ENCODE measurements at regions not wholly inside any gene's neighbourhood (a gene's known extent, or its start where the extent isn't known, plus 50 kb on each side); places are given as distances from the start of the nearest gene placed in this dataset.

- TF ChIP-seq, protein P1, sequence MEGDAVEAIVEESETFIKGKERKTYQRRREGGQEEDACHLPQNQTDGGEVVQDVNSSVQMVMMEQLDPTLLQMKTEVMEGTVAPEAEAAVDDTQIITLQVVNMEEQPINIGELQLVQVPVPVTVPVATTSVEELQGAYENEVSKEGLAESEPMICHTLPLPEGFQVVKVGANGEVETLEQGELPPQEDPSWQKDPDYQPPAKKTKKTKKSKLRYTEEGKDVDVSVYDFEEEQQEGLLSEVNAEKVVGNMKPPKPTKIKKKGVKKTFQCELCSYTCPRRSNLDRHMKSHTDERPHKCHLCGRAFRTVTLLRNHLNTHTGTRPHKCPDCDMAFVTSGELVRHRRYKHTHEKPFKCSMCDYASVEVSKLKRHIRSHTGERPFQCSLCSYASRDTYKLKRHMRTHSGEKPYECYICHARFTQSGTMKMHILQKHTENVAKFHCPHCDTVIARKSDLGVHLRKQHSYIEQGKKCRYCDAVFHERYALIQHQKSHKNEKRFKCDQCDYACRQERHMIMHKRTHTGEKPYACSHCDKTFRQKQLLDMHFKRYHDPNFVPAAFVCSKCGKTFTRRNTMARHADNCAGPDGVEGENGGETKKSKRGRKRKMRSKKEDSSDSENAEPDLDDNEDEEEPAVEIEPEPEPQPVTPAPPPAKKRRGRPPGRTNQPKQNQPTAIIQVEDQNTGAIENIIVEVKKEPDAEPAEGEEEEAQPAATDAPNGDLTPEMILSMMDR (IDR thresholded peaks at IDR 0.05; ENCODE audit: extremely low read depth, missing control alignments): no peak
- DNase-seq (ENCODE audit: low spot score): peak; percentile 9
These were observed 533.3 kb downstream of the HACE1 start for GRCh38 chr6:104326173-104327001.

DNA sequence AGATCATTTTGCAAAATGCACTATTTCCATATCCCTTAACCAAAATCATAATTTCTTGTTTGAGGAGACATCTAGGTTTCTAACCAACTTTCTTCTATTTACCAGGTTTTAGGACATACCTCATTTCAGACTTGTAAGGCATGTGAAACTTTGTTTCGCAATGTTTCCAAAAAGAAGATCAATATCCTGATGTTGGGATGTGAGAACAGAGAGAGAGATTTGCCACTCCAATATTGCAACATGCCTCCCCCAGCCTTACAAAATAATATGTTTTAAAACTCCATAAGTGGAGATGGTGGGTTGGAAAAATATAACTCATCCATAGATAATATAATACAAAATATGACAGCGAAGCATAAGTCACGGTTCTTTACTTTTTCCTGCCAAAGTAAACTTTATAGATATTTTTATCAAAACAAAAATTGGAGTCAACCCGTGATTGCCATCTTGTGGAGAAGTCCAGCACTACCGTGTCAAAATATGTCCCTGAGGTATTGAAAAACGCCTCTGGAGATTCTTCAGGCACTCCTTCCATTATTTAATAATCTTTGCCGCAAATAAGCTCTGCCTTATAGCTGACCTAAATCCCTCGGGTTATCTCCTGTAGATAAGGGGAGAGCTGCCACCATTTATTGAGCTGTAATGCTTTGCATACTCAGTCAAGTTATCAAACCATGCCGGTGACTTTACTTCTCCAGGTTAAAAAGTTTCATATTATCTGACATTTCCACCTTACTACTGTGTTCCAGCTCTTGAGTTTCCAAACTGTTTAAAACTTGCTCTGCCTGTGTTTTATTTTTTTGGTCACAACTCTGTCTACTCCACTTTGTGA is 534.2 kb downstream of the HACE1 start:
- TF ChIP-seq, protein P1 (IDR thresholded peaks at IDR 0.05; ENCODE audit: extremely low read depth, missing control alignments): no peak
- DNase-seq (ENCODE audit: low spot score): peak; percentile 12

DNA sequence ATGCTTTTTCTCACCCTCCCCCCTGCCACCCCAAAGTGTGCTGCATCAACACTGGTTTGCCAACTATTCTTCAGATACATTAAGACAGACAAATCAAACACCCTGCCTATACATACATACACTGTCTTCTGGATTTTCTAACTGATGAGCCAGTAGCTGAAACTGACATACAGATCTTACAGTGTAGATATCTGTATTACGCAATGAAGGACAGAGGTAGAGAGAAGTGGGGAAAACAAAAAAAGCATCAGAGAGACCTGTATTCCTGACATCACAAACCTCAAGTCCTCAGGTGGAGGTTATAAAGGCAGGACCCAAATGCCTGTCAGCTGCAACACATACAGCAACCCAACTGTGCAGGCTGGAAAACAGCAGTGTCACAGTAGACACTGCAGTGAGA is 535.4 kb downstream of the HACE1 start:
- no peak for DNase-seq (ENCODE audit: low spot score)
- TF ChIP-seq, protein P1 (IDR thresholded peaks at IDR 0.05; ENCODE audit: extremely low read depth, missing control alignments): no peak

GRCh38 chr6:104322841-104323240 is 536.9 kb downstream of the HACE1 start:
- DNase-seq (ENCODE audit: low spot score): no peak
- TF ChIP-seq, protein P1 (IDR thresholded peaks at IDR 0.05; ENCODE audit: extremely low read depth, missing control alignments): no peak

GRCh38 chr6:104321301-104321700 is 538.4 kb downstream of the HACE1 start:
- TF ChIP-seq, protein P1 (IDR thresholded peaks at IDR 0.05; ENCODE audit: extremely low read depth, missing control alignments): no peak
- no peak for DNase-seq (ENCODE audit: low spot score)

- DNase-seq (ENCODE audit: low spot score): no peak
- TF ChIP-seq, protein P1 (IDR thresholded peaks at IDR 0.05; ENCODE audit: extremely low read depth, missing control alignments): no peak
These were observed 538.8 kb downstream of the HACE1 start for GRCh38 chr6:104320896-104321295.

DNA sequence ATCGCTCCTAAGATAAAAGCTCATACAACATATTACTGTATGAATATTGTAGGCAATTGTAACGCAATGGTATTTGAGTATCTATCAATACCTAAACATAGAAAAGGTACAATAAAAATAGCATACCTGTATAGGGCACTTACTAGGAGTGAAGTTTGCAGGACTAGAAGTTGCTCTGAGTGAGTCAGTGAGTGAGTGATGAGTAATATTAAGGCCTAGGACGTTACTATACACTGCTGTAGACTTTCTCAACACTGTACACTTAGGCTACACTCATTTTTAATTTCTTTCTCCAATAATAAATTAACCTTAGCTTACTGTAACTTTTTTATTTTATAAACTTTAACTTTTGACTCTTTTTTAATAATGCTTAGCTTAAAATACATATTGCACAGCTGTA is 546.9 kb downstream of the HACE1 start:
- TF ChIP-seq, protein P1 (IDR thresholded peaks at IDR 0.05; ENCODE audit: extremely low read depth, missing control alignments): no peak
- DNase-seq (ENCODE audit: low spot score): no peak
